ENCODE measurements at regions not wholly inside any gene's neighbourhood (a gene's known extent, or its start where the extent isn't known, plus 50 kb on each side); places are given as distances from the start of the nearest gene placed in this dataset.

DNA sequence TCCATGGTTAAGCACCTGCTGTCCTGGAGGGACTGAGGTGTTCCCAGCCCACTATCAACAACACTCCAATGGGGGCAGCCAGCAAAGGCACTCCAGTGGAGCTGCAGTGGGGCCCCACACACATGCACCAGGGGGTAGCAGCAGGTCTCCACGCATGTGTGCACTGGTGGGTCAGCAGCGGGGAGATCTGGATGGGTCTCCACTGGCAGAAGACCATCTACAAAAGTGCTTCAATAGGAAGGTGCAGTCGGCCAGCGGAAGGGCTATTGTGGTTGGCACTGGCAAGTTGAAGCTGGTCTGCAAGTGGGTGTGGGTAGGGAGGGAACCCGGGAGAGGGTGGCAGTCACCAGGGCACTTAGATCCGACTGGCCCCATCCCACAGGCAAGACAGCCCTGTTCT is 1355.4 kb downstream of the NSUN3 start:
- no peak for DNase-seq

DNA sequence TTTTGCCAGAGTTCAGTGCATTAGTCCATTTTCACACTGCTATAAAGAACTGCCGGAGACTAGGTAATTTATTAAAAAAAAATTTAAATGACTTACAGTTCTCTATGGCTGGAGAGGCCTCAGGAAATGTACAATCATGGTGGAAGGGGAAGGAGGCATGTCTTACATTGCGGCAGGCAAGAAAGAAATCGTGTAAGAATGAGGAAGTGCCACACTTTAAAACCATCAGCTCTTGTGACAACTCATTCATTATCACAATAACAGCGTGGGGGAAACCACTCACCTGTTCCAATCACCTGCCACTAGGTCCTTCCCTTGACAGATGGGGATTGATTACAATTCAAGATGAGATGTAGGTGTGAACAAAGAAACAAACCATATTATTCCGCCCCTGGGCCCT is 1361.4 kb downstream of the NSUN3 start:
- DNase-seq: no peak

DNA sequence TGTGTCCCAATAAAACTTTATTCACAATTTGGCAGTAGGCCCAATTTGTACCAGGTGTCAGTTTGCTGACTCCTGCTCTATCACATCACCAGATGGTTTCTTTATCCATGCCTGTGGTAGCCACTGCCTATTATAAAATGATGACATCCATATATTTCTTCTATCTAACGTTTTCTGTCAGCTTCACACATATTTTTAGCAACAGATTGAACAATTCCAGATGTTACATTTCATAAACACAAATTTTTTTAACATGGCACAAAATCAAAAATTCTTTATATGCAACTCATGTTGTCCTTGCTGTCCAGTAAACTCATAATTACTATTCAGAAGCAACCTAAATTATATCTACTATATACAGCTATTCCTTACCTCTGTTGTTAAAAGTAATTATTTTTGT is 1371.6 kb downstream of the NSUN3 start:
- no peak for DNase-seq

DNA sequence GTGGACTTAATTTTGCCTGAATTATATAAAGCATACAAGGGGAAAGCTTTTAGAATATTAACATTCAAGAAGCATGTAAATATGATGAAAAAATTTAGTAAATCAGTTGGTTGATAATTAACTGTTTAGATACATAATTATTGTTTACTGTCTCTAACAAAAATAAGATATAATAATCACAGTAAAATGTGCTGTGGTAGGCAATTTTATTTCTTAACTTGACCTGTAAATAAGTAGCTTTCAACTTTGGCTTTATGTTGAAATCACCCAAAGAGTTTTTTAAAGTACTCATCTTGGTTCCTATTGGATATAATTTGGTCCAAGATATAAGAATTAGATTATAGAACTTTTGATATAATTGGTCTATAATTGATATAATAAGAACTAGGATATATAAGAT is 1374.5 kb downstream of the NSUN3 start:
- no peak for DNase-seq

DNA sequence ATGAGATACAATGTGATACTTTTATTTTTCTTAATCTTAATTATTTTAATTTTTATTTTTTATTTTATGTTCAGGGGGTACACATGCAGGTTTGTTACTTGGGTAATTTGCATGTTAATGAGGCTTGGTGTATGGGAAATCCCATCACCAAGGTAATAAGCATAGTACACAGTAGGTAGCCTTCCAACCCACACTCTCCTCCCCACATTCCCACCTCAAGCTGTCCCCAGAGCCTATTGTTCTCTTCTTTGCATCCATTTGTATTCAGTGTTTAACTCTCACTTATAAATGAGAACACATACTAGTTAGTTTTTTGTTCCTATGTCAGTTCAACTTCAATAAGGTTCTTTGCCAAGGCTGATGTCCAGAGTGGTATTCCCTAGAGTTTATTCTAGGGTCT is 1375.4 kb downstream of the NSUN3 start:
- DNase-seq: no peak

DNA sequence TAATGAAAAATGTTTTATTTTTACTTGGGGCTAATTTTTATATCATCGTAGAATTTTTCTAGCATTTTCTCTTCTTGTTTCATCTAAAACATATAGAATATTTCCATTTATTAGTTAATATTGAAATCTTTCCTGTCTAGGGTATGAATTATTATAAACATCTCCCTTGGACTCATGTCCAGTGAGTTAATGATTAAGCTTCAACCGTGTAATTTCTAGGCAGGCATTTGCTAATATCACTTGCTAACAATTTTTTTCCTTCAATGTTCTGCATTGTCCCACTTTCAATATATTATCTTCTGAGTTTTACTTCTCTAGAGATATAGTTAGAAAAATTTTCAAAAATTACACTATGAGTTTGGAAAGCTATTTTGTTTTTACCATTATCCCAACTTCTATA is 1371.6 kb upstream of the EPHA6 start:
- no peak for DNase-seq

DNA sequence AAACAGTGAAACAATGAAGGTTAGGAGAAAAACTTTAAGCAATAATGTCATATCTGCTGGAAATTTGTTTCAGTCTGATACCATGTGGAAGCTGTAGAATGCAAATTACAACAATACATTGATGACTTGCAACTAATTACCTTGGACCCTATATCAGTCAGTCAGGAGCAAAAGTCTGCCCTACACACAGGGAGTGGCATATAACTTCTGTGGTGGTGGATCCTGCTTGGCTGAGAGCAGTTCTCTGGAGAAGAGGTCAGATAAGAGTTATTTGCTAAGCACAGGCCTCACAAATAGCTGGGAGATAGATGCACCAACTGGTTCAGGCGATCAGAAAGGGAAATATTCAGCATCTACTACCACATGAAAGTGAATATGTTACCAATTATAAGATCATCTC is 1364.6 kb upstream of the EPHA6 start:
- DNase-seq: no peak

DNA sequence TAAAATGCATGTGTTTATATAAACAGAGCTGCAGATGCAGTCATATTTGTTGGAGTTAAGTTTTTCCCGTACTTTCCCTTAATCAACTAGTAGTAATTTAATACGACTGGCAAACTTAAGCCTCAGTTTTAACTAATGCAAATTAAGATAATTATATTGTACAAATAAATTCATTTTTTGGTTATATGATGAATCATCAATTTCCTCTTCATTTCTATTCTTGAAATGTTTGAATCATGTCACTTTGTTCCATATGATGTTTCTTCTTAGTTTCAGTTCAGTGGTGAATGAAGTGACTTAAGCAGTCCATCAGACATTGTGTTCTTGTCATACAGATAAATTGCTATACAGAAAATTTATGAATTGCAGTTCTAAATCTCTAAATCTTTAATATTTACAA is 1361.2 kb upstream of the EPHA6 start:
- no peak for DNase-seq

DNA sequence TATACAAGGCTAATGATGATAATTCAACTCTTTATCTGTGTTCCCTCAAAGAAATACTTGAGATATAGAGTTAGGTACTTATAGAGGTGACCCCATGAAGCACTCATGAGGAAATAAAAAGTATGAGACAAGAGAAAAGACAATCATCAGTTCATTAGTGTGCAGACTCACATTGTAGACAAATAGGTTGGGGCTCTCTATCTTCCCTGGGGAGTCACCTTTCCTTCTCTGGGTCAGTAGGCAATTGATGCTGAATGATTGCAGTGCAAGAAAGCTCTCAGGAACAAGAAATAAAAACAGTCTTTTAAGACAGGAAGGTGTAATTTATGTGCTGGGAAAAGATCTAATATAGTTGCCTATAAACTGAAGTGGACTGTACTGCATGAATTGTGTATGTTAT is 1357.6 kb upstream of the EPHA6 start:
- no peak for DNase-seq

DNA sequence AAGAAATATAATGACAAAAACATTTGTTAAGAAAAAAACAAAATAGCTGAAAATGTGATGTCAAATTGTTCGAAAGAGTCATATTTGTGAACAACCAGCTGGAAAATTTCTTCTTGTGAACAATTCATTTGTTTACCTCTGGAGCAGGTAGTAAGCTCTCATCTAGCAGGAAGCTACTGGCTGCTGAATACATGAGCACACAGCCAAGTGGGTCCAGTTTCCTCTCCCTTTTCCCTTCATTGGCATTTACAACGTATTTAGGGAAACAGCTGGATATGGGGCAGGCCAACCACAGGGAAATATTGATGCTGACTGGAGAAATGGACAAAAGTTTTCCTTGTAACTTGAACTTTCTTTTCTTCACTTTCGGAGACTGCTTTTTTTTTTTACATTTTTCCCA is 1354.7 kb upstream of the EPHA6 start:
- DNase-seq: no peak

DNA sequence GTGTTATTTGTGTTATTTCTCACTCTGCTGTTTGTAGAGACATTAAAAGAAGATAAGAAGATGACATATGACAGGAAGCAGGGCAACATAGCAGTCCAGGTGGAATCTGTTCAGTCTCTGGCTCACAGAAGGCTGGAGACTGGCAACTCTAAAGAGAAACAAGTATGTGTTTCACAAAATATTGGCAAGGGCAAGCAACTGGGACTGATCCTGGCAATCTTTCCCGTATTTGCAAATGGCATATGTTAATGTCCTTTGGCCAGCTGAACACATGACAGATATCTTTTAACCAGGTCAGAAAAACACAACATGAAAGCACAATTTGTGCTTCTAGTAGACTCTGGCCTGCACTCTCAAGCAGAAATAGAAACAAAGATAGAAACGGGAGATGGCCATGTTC is 1354.1 kb upstream of the EPHA6 start:
- no peak for DNase-seq

DNA sequence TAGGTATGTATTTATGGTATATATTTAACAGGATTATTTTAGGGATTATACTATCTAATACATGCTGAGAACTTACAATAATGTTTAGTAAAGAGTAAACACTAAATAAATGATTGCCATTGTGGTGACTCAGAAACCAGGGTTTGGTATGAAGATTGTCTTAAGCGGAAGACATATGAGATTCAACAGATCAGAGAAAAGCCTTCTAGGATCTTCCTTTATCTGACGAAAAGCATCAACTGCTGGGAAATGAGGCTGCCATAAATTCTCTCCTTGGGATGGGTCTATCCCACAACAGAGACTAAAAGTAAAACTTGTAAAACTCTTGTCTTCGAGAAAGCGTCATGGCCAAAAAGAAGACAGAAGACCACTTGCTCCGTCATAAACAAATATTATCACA is 1352.2 kb upstream of the EPHA6 start:
- DNase-seq: no peak

DNA sequence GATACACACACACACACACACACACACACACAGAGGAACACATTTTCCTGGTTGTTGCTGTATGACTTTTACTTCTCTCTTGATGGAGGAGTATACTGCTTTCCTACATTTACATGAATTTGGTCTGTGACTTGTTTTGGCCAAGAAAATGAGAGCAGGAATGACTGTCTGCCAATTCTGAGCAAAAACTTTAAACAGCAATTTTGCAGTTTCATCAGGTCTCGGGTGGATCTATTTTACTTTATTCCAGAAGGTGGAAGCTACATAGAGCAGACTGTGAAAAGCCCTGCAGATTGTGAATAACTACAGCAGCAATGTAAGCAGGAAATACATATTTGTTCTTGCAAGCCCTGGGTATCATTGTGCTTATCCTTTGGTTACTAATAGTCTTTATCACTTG is 1350.0 kb upstream of the EPHA6 start:
- no peak for DNase-seq

DNA sequence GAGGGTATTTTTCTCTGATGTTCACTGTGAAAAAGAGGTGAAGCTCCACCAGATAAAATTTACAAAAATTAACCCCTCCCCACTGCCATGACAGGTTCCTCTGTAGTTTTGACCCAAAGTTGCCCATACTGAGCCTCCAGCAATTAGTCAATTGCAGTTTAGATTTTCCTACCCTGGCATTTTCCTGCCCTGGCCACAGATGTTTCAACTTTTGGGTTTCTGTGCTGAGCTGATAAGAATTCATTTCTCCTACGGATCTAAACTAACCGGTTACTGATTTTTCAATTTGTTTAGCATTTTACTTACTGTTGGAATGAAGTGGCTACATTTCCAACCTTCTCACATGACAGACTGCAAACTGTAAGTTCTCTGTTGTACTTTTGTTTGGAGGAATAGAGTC is 1346.1 kb upstream of the EPHA6 start:
- DNase-seq: no peak

DNA sequence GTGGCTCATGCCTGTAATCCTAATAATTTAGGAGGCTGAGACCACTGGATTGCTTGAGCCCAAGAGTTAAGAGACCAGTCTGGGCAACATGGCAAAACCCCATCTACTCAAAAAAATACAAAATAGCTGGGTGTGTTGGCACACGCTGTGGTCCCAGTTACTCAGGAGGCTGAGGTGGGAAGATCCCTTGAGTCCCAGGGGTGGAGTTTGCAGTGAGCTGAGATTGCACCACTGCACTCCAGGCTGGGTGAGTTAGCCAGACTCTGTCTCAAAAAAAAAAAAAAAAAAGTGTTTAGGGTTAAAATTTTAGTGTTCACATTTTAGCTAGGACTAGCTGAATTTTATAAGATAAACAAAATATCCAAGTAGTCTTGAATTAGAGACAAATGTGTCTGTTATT is 1340.1 kb upstream of the EPHA6 start:
- no peak for DNase-seq

DNA sequence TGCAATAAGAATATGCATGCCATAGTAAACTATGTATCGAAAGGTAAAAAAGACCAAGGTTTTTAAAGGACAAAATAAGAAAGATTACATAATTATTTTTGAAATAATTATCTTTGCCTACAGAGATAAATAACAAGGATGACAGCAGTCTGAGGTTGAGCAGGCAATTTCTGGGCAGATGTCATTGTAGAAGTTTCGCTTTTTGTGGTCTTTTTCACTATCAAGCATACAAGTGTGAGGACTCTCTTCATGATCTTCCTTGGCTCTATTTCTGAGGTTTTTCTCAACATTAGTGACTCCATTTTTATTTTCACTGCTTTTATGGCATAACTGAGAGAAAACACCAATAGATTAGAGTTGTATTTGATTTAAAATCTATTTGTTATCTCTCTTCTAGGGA is 1337.9 kb upstream of the EPHA6 start:
- no peak for DNase-seq

DNA sequence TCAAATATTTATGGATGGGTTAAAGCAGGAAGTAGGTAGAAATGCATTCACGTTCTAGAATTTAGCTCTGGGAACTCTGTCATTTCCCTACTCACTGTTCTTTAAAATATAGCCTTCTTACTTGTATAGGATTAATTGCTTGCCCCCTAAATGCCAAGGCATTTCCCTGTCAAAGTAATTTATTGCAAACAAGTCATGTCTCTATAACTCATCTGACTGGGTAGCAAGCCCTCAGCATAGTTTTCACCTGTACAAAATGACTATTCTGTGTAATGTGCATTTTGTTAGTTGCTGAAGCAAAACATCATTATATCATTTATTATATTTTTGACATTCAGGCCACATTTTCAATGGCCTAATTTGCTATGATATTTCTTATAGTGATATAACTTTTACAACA is 1308.2 kb upstream of the EPHA6 start:
- no peak for DNase-seq

DNA sequence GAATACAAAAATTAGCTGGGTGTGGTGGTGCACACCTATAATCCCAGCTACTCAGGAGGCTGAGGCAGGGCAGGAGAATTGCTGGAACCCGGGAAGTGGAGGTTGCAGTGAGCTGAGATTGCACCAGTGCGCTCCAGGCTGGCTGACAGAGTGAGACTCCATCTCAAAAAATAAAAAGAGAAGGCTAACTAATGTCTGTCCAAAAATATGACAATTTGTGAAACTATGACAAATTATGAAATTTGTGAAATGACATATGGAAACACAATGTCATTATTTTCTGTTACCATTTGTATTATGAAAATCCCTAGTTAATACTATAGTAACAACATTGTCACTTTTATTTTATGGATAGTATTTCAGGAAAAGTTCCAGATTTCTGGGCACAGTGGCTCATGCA is 1306.3 kb upstream of the EPHA6 start:
- no peak for DNase-seq

DNA sequence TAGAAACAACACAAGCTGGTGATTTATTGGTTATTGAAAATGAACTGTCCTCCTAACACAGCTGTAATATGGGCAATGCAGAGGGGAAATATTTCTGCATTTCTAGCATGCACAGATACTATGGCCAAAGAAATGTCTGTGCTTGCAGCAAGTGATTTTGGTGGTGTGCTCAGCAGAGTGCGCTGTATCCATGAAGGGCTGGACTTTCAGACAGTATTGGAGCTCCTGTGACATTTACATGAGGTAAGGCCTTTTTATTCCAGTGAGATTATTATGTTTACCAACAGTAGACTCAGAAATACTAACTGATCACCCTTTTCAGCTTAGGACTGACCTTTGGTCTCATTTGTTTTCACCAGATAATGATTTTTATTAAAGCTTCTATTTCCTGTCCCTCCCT is 1302.6 kb upstream of the EPHA6 start:
- no peak for DNase-seq

DNA sequence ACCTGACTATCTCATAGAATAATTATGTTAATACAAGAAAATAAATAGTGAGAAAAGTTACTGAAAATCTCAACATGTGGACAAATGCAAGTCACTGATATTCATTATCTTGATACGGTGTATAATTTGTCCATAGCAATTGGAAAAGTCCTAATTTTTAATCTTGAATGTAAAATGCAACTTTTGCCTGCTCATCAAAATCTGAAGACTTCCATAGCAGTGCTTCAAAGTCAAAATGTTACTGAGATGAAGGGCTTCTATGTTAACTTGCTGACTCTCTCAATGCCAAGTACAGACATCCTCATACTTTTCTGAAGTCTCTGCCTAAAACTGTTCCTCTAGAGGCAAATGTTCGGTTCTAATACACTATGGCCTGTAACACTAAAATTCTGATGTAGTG is 1300.1 kb upstream of the EPHA6 start:
- DNase-seq: no peak

DNA sequence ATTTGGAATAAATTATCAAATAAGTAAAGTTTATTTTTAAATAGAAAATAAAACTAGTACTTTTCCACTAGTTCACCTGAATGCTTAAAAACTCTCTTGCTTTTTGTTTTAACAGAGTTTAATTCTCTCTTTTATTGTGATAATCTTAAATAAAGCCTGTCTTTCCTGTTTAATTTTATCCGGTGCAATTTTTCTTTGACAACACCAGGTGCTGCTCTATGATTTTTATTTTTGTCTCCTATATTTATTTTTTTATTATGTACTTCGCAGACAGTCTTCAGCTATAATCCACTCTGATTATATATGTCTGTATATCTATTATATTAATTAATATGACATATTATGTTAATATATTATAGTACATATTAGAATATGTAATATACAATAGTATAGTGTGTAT is 1293.0 kb upstream of the EPHA6 start:
- no peak for DNase-seq

DNA sequence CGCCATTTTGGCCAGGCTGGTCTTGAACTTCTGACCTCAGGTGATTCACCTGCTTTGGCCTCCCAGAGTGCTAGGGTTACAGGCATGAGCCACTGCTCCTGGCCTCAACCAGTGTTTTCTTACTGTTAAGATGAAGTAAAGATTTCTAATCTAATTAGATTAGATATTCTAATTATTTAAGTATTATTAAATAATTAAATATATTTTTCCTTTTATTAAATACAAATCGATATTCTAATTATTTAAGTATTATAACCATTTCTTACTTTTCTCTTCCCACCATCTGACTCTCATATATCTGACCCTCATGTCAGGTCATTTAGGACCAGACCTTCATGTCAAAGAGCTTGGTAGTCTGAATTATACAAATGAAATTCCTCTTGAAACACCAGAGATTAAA is 1291.9 kb upstream of the EPHA6 start:
- no peak for DNase-seq

DNA sequence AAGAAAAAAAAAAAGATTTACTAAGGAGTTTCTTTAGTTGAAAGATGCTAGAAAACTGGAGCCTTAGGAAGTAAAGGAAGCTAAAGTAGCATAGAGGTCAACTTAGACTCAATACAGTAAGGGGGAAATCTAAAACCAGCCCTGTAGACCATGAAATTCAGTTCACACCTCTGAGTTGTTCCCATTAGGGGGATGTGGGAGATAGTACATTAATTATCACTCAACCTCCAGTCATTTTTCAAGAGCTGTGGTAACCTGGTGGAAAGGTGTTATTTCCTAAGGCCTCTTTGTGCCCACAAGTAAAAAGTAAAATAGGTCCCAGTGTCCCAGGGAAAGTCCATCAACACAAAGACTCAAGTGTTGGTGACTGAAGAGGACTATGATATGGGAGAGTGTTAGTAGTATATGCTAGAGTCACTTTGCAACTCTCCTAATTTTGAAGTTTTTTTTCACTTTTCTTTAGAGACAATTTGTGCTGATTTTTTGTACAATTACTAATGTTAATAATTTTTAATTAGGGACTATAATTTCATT is 1274.4 kb upstream of the EPHA6 start:
- no peak for DNase-seq

DNA sequence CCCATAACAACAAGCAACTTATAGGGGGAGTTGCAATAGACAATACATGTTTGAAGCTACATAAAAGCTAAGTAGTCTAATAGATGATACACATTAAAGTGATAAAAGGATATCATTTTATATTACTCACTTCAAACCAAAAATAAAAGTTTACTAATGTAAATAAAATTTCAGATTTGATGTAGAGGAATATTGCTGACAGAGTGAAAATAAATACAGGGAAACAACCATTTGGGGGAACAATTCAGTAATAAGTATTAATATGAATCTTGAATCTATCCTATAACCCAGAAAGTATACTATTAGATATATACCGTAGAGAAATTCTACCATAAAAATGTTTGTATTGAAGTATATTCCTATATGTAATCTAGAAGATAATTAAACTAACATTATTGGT is 1248.9 kb upstream of the EPHA6 start:
- no peak for DNase-seq

DNA sequence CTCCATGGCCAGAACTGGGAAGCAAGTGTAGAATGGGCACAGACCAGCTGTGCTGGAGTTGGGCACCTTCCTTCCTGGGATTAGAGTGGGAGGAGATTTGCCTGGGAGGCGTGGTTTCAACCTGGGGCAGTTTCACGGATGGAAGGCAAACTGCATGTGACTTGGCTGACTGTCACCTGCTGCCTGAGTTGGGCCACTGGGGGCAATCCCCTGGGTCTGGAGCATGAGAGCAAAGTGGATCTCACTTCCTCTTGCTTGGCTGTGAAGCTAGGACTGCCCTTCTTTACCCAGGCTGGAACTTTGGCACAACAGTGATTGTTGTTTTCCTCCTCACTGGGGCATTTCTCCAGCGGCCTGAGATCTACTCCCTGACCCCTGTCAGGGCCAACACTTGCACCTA is 1247.0 kb upstream of the EPHA6 start:
- DNase-seq: no peak

DNA sequence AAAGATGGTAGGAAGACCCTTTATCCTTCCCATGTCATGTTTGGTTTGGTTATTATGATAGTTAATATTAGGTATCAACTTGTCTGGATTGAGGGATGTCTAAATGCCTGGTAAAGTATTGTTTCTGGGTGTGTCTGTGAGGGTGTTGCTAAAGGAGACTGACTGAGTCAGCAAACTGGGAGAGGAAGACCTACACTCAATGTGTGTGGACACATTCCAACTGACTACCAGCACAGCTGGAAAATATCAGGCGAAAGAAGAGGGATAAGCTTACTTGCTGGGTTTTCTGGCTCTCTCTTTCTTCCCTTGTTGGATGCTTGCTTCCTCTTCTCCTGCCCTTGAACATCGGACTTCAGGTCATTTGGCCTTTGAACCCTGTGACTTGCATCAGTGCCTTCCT is 1227.6 kb upstream of the EPHA6 start:
- DNase-seq: no peak

Measured in EL (cell line).